Caco-2 (cell line): ENCODE measurements at regions not wholly inside any gene's neighbourhood (a gene's known extent, or its start where the extent isn't known, plus 50 kb on each side); places are given as distances from the start of the nearest gene placed in this dataset.

Experiments used
- BruUV-seq: library from RNA; stranded (reverse); fragments of 400-500 nt; replicated peaks from 2 replicates; lab custom pipeline; 2021; lab: Mats Ljungman, UMichigan
- CTCF ChIA-PET: fragments of 300-600 bp; sonication (Branson Sonifier 250); formaldehyde crosslinking; loops from one replicate; lab custom pipeline; 2022; ENCODE audit warnings: antibody characterized with exemption; lab: Charles Lee
- POLR2A ChIA-PET: fragments of 300-600 bp; sonication (Branson Sonifier 250); formaldehyde crosslinking; loops from one replicate; lab custom pipeline; 2022; ENCODE audit warnings: antibody characterized with exemption; lab: Charles Lee
- DNase-seq, 2 experiments: peaks; one replicate each; pipeline versions ENCODE4 v3.0.0 to v3.0.0-alpha.2; 2020 to 2022
- H3K27me3 ChIP-seq: replicated peaks from 2 replicates; pipeline ENCODE4 v1.6.0; 2011; ENCODE audit warnings: low read length; ENCODE audit not compliant: control insufficient read depth, insufficient read depth
- H3K36me3 ChIP-seq: 2 replicates; pipeline ENCODE4 v1.5.1; 2011; ENCODE audit warnings: low read length; ENCODE audit not compliant: control insufficient read depth, insufficient read depth
- H3K4me1 ChIP-seq: fragments of 250-450 bp; sonication (Bioruptor Pico); 2 replicates; pipeline ENCODE4 v1.5.1; 2020; ENCODE audit warnings: mild to moderate bottlenecking
- H3K4me3 ChIP-seq: 2 replicates; pipeline ENCODE4 v1.5.1; 2011; ENCODE audit warnings: low read depth, mild to moderate bottlenecking, control low read depth, low read length
- H3K9me3 ChIP-seq: fragments of 250-450 bp; sonication (Bioruptor Pico); 2 replicates; pipeline ENCODE4 v1.5.1; 2020; ENCODE audit warnings: mild to moderate bottlenecking, moderate library complexity
- H3K27ac Mint-ChIP-seq: one replicate; pipeline ENCODE4 v1.8.0; 2022; ENCODE audit warnings: mixed read lengths; ENCODE audit not compliant: unreplicated experiment
- H3K27me3 Mint-ChIP-seq: one replicate; pipeline ENCODE4 v1.8.0; 2022; ENCODE audit warnings: mixed read lengths; ENCODE audit not compliant: insufficient read depth, unreplicated experiment
- H3K36me3 Mint-ChIP-seq: one replicate; pipeline ENCODE4 v1.8.0; 2022; ENCODE audit warnings: mild to moderate bottlenecking, mixed read lengths; ENCODE audit not compliant: insufficient read depth, unreplicated experiment
- H3K4me1 Mint-ChIP-seq: one replicate; pipeline ENCODE4 v1.8.0; 2022; ENCODE audit warnings: low read depth, mixed read lengths; ENCODE audit not compliant: unreplicated experiment
- H3K4me3 Mint-ChIP-seq: one replicate; pipeline ENCODE4 v1.8.0; 2022; ENCODE audit warnings: mild to moderate bottlenecking, moderate library complexity, mixed read lengths; ENCODE audit not compliant: unreplicated experiment
- H3K9me3 Mint-ChIP-seq: one replicate; pipeline ENCODE4 v1.8.0; 2022; ENCODE audit warnings: mixed read lengths; ENCODE audit not compliant: unreplicated experiment
- CTCF ChIP-seq, 2 experiments: fragments of 200-600 bp in 1 of 2; IDR thresholded peaks; 1 replicate in 1 of 2; 2 replicates in 1 of 2; pipeline versions ENCODE4 v1.5.1 to v1.8.0; 2011 to 2022; ENCODE audit warnings: antibody characterized with exemption in 1 of 2, control low read depth in 1 of 2, inconsistent platforms in 1 of 2, low read depth in 1 of 2, low read length in 1 of 2, mild to moderate bottlenecking in 1 of 2, moderate library complexity in 1 of 2; ENCODE audit not compliant: insufficient read depth in 1 of 2, severe bottlenecking in 1 of 2, unreplicated experiment in 1 of 2
- intact Hi-C: fragments of 100-400 bp; cut with micrococcal nuclease; formaldehyde crosslinking; loops from one replicate; pipeline ENCODE4 v1.10.0; 2022; ENCODE audit not compliant: unreplicated experiment

GRCh38 chrX:147485207-147485606, 426.5 kb upstream of the FMR1 start:
- no peak overlapping the region for H3K4me3 Mint-ChIP-seq
- TF ChIP-seq CTCF (IDR thresholded peaks at IDR 0.05; ENCODE audit: insufficient read depth in 1 of 2, low read depth in 1 of 2, low read length in 1 of 2, severe bottlenecking in 1 of 2, unreplicated experiment in 1 of 2): no peak

GRCh38 chrX:147494365-147494764, 417.4 kb upstream of the FMR1 start:
- CTCF ChIA-PET: no interaction called here
- Mint-ChIP-seq H3K4me3 (no peak overlapping the region), H3K9me3 (no peaks in the 10 kb centered on the region), H3K27ac (no peak overlapping the region), H3K36me3 (no peaks in the 10 kb centered on the region), H3K27me3 (no peaks in the 10 kb centered on the region), H3K4me1 (no peaks in the 10 kb centered on the region)
- no peak for DNase-seq
- Histone ChIP-seq H3K9me3 (no peaks in the 10 kb centered on the region), H3K27me3 (no peaks in the 10 kb centered on the region), H3K4me1 (no peaks in the 10 kb centered on the region), H3K36me3 (no peaks in the 10 kb centered on the region), H3K4me3 (no peak overlapping the region)
- POLR2A ChIA-PET: no interaction called here
- intact Hi-C loops: no loop called here
- no TSS peak for BruUV-seq
- no peak for TF ChIP-seq CTCF (IDR thresholded peaks at IDR 0.05; ENCODE audit: insufficient read depth in 1 of 2, low read depth in 1 of 2, low read length in 1 of 2, severe bottlenecking in 1 of 2, unreplicated experiment in 1 of 2)

More at GRCh38 chrX:147485207-147485606, 426.5 kb upstream of the FMR1 start:
- no peaks in the 10 kb centered on the region for H3K9me3 Mint-ChIP-seq
- H3K36me3 Mint-ChIP-seq: no peaks in the 10 kb centered on the region
- no peaks in the 10 kb centered on the region for H3K27me3 Mint-ChIP-seq
- DNase-seq: no peak
- no peak overlapping the region for H3K27ac Mint-ChIP-seq
- POLR2A ChIA-PET: no interaction called here
- CTCF ChIA-PET: no interaction called here
- Histone ChIP-seq H3K27me3 (no peaks in the 10 kb centered on the region), H3K9me3 (no peaks in the 10 kb centered on the region), H3K4me3 (no peak overlapping the region), H3K4me1 (no peaks in the 10 kb centered on the region), H3K36me3 (no peaks in the 10 kb centered on the region)
- intact Hi-C loops: no loop called here
- no peaks in the 10 kb centered on the region for H3K4me1 Mint-ChIP-seq
- no TSS peak for BruUV-seq

- no peak for TF ChIP-seq CTCF (IDR thresholded peaks at IDR 0.05; ENCODE audit: insufficient read depth in 1 of 2, low read depth in 1 of 2, low read length in 1 of 2, severe bottlenecking in 1 of 2, unreplicated experiment in 1 of 2)
- H3K9me3 ChIP-seq: no peaks in the 10 kb centered on the region
- no peaks in the 10 kb centered on the region for H3K9me3 Mint-ChIP-seq
- POLR2A ChIA-PET: no interaction called here
- no peak overlapping the region for H3K4me3 Mint-ChIP-seq
- BruUV-seq: no TSS peak
- no peak overlapping the region for H3K4me3 ChIP-seq
- H3K27ac Mint-ChIP-seq: no peak overlapping the region
- H3K4me1 Mint-ChIP-seq: no peaks in the 10 kb centered on the region
- CTCF ChIA-PET: no interaction called here
- H3K27me3 ChIP-seq: no peaks in the 10 kb centered on the region
- no peaks in the 10 kb centered on the region for H3K36me3 Mint-ChIP-seq
- no peaks in the 10 kb centered on the region for H3K27me3 Mint-ChIP-seq
- no peak for DNase-seq
- H3K36me3 ChIP-seq: no peaks in the 10 kb centered on the region
- intact Hi-C loops: no loop called here
- no peaks in the 10 kb centered on the region for H3K4me1 ChIP-seq
Observed at GRCh38 chrX:147498796-147499195, 412.9 kb upstream of the FMR1 start.
